NCI-H2196 (cell line): ENCODE measurements at regions not wholly inside any gene's neighbourhood (a gene's known extent, or its start where the extent isn't known, plus 50 kb on each side); places are given as distances from the start of the nearest gene placed in this dataset.
A peak's percentile ranks its signal among the peaks of the same experiment; 100 is the strongest.

ENCODE experiments used
- DNase-seq: peaks from one replicate; lab custom pipeline; 2025; ENCODE audit not compliant: unreplicated experiment; lab: John Stamatoyannopoulos, UW

- DNase-seq, result no peak
Observed at GRCh38 chr9:90311811-90312210, 330.8 kb downstream of the DIRAS2 start.

DNA sequence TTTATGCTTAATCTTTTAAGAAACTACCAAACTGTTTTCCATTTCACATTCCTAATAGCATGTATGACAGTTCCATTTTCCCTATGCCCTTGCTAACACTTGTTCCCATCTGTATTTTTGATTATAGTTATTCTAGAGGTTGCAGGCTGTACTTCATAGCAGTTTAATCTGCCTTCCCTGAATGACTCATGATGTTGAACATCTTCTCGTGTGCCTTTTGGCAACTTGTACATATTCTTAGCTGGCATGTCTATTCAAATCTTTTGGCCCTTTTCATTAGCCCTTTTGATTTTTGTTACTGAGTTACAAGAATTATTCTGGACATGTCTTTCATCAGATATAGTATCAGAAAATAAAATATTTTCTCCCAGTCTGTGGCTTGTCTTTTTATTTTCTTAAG, 320.3 kb downstream of the DIRAS2 start:
- no peak for DNase-seq

GRCh38 chr9:90325913-90326653, 316.5 kb downstream of the DIRAS2 start:
- no peak for DNase-seq

- no peak for DNase-seq
Observed at GRCh38 chr9:90330231-90330630, 312.4 kb downstream of the DIRAS2 start.

DNA sequence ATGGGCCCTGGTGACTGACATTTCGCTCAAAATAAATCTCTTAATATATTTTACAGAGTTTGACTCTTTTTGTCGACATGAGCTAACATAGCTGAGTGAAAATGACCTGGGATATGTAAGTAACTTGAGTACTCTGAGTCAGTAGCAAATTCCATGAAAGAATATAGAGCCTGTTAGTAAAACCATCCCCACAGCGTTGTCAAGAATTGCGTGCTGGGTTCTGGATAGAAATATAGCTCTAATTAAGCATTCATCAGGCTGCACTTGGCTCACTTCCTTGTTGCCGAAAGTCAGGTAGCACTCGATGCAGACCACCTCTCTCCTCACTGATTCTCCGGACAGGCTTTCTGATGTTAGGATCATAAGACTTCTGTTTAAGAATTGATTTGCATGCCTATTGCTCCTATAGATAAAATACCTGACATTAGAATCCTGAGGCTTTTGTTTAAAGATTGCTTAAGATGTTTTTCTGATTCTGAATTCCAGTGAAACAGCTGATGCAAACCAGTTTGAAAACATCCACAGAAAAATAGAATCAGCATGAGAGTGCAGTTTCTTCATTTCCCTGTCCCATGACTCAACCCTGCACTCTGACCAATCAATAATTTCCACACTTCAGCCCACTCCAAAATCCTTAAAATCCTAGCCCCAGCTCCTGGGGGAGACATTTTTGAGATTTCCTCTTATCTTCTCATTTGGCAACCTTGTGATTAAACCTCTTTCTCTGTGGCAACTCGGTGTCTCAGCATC, 310.6 kb downstream of the DIRAS2 start:
- no peak for DNase-seq

DNA sequence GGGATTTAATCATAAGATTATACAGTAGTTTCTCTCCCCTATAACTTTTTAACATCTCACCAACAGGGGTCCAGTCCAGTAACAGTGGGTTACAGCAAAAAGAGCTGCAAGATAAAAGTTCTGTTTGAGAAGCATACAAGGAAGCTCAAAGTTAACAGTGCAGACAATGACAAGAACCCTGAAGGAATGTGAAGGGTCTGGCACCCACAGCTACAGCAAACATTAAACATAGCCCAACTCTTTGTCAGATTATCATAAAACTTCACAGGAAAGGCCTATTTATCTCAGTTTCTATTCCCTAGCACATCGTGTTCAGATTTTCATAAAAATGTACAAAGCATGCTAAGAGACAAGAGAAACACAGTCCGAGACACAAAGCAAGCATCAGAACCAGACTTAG, 309.4 kb downstream of the DIRAS2 start:
- no peak for DNase-seq

DNA sequence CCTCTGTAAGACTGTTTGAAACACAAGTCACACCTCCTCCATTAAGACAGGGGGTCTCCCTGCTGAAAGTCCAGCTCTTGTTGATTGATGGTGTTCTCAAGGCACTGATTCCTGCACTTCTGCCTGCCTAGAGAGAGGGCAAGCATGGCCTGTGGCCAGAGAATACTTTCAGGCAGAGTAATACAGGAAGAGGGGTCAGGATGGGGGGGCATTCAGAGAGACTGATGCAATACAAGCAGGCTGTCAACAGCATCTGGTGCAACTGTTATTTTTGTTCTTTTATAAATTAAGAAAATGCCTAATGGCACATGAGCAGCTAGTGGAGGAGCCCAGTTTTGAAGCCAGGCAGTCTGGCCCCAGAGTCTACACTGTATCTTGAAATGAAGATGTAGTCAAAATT, 302.2 kb downstream of the DIRAS2 start:
- no peak for DNase-seq

GRCh38 chr9:90342607-90343006, 300.0 kb downstream of the DIRAS2 start:
- DNase-seq, result no peak

DNA sequence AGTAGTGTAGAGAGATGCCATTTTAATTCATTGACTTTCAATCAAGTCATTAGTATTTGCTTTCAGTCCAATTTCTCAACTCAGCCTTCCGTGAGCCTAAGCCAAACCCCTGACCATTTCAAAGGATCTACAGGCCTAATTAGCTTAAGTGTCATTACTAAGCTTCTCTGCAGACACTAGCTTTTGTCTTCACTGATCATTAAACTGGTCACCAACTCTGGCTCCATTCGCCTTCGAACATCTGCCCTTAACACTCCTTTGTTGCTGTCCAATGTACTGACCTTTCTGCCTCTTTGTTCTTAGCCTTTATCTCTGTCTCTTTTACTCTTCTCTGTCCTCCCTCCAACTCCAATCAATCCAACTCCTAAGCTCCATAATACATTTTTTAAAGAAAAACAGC, 299.3 kb downstream of the DIRAS2 start:
- DNase-seq, result no peak

- DNase-seq, result no peak
Observed at GRCh38 chr9:90343991-90344390, 298.6 kb downstream of the DIRAS2 start.

DNA sequence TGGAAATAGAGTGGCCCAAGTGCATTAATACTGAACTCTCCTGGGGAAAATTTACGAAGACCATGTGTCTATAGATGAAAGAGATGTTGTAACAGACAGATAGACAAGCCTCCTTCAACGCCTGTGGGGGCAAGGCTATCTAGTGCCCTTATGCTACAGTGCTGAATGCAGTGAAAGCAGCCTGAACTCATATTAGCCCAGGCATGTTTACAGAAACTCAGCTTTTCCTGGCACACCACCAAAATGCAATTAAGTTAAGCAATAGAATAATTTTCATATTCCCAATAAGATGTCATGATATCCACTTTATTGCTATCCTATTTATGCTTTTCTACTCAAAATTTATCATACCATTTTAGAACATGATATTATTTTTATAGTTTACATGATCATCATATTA, 277.0 kb downstream of the DIRAS2 start:
- peak; percentile 7 for DNase-seq

DNA sequence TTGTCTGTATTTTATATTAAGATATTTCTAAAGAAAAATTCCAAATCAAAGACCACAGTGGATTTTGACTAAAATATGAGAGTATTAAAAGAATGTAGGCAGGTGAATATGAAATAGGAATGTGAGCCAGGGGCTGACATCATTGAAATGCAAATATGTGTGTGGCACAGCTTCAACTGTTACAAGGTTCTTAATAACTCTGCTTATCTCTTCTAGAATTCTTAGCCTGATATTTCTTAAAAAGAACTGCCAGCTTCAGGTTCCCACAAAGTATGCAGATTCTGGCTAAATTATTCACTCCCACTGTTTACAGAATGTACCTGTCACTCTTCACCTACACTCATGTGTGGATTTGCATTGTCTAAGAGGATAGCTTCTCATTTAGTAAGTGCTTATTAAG, 274.4 kb downstream of the DIRAS2 start:
- DNase-seq, result no peak

- DNase-seq, result no peak
Observed at GRCh38 chr9:90368928-90369327, 273.7 kb downstream of the DIRAS2 start.

DNA sequence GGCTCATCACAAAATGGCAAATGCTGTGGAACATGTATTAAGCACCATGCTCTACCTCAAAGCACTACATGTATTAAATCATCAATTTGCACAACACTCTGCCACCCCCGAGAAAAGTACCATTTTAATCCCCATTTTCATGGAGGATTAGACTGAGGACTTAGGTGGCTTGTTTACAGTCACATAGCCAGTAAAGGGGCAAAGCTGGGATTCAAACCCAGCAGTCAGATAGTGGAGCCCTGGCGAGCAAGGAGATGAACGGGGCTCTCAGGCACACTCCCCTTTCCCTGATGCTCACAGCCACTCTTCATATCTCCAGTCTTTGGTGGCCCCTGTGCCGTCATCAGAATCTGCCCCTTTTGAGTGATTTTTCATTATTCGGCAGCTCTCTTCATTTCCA, 262.9 kb downstream of the DIRAS2 start:
- DNase-seq, result no peak

DNA sequence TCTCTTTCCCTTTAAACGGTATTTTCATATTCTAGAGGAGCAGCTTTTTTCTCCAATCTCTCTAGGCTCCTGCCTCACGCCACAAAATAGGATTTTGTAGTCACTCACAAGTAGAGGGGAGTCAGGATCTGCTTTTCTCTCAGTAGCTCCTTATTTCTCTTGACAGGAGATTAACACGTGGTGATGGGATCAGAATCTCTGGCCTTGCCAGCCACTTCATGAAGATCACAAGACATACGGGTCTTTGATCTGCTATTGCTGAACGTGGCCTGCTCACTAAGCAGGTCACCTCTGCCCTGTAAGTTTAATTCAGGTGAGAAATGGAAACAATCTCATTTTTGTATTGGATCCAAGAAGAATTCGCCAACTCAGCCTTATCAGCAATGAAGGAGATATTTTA, 257.5 kb downstream of the DIRAS2 start:
- no peak for DNase-seq

GRCh38 chr9:90393365-90394152, 249.1 kb downstream of the DIRAS2 start:
- no peak for DNase-seq

DNA sequence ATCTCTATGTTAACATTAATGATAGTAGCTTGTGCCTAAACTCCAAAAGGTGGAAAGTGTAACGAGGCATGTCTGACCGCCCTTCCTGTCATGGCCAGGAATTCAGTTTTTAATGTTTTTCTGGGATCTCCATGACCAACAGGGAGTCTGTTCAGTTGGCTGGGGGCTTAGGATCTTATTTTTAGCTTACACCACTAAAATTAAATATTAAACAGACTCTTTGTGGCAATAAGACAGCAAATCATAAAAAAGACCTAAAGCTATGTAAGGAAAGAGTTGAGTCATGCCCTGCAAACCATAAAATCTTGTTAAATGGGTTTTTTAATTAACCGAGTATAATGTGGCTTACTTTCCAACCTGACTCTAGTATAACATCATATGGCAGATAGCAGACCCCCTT, 247.8 kb downstream of the DIRAS2 start:
- no peak for DNase-seq

- no peak for DNase-seq
Observed at GRCh38 chr9:90400091-90400490, 242.5 kb downstream of the DIRAS2 start.

DNA sequence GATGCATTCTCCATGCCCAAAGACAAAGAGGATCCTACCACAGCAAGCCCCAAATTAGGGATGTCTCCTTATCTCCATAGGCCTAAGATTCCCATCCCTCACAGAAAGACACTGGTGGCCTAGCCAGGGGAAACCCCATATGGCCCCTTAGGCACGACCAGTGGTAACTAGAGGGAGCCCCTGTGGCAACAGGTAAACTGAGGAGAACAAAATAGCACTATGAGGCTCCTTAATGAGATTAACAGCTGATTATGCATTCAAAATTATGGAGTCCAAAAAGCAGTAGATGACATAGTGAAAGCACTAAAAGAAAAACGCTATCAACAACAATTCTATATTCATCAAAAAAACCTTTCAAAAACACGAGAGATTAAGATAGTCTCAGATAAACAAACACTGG, 234.0 kb downstream of the DIRAS2 start:
- no peak for DNase-seq

DNA sequence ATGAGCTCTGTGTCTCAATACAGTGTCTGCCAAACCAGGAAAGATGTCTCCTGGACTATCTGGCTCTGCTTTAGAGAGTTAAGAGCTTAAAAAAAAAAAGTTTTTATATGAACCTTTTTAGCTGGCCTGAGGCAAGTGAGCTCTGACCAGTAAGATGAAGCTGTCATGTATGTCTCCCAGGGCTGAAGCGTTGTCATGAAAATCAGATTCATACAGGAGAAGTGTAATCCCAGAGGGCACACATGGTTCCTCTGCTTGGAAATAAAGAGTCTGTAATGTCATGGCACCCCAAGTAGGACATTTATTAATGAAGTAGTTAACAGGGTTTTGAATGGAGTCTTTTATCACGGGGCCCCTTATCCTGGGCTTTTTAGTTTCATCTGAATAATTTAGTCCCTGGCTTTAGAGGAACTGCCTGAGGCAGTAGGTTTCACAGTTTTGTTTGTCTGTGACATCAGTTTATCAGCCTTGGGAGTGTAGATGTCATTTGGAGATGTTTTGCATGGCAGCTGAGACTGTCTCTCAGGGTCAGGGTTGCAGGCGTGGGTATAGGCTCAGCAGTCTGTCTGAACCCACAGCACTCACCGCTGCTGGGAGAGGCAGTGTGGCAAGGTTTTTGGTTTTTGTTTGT, 223.3 kb downstream of the DIRAS2 start:
- no peak for DNase-seq

DNA sequence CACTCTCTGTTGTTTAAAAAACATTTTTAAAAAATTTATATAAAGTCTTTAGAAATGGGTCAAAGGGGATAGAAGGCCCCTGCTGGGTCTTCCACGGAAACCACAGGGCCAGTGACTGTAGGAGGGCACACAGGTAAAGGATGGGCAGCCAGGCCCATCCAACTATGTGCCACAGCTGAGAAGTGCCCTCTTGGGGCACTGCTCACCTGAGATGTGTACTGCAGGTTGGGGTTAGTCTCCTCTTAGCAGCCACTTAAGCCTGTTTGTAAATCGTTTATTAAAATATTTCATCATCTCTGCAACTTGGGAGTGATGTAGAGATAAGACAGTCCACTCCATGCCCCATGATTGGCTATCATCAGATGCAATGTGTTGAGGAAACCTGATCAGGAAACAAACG, 222.4 kb downstream of the DIRAS2 start:
- peak; percentile 57 for DNase-seq
